ENCODE measurements at regions not wholly inside any gene's neighbourhood (a gene's known extent, or its start where the extent isn't known, plus 50 kb on each side); places are given as distances from the start of the nearest gene placed in this dataset.
A peak's percentile ranks its signal among the peaks of the same experiment; 100 is the strongest.

DNA sequence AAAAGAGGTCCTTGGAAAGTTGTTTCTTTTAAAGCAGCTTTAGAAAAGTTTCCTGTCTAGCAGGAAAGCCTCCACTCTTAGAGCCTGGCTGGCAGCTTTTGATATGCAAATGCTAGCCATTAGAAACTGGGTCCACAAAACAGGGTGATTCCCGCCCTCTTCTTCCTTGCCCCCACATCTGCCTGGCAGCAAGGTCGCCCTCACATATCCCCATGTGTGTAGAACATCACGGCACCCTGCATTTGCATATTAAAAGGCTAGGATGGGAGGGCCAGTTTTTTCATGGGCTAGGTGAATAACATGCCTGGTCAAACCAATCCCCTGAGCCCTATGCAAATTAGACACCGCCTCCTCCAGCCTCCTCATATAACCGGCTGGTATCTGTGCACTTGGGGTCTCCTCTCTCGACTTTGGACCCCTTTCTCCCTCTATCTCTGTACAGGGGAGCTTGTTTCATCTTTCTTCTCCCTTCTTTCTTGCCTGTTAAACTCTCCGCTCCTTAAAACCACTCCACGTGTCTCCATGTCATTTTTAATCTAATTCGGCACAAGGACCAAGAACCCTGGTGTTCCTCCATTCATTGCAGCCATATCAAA lies 426.8 kb upstream of the CTNND2 start:
- no peak overlapping the region for H3K27ac ChIP-seq
- no peaks in the 10 kb centered on the region for H3K9me3 ChIP-seq (ENCODE audit: low read depth)
- H4K20me1 ChIP-seq (ENCODE audit: low read depth) = no peaks in the 10 kb centered on the region
- H2AFZ ChIP-seq (replicated peaks) = peak overlapping the region; percentile 68
- no peak overlapping the region for H3K4me2 ChIP-seq
- no peaks in the 10 kb centered on the region for H3K79me2 ChIP-seq (ENCODE audit: low read depth)
- DNase-seq (ENCODE audit: low spot score) = peak; percentile 20
- Mint-ChIP-seq H3K27ac (no peak overlapping the region), H3K27me3 (ENCODE audit: insufficient read depth, low read depth) (no peaks in the 10 kb centered on the region), H3K4me1 (peaks cover 20% of the 10 kb centered on the region), H3K36me3 (no peaks in the 10 kb centered on the region), H3K9me3 (peaks cover 6% of the 10 kb centered on the region), H3K4me3 (no peak overlapping the region)
- no peak for TF ChIP-seq EZH2 (IDR thresholded peaks at IDR 0.05)
- TF ChIP-seq, protein P1, sequence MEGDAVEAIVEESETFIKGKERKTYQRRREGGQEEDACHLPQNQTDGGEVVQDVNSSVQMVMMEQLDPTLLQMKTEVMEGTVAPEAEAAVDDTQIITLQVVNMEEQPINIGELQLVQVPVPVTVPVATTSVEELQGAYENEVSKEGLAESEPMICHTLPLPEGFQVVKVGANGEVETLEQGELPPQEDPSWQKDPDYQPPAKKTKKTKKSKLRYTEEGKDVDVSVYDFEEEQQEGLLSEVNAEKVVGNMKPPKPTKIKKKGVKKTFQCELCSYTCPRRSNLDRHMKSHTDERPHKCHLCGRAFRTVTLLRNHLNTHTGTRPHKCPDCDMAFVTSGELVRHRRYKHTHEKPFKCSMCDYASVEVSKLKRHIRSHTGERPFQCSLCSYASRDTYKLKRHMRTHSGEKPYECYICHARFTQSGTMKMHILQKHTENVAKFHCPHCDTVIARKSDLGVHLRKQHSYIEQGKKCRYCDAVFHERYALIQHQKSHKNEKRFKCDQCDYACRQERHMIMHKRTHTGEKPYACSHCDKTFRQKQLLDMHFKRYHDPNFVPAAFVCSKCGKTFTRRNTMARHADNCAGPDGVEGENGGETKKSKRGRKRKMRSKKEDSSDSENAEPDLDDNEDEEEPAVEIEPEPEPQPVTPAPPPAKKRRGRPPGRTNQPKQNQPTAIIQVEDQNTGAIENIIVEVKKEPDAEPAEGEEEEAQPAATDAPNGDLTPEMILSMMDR (IDR thresholded peaks at IDR 0.05) = no peak
- TF ChIP-seq EZH2phosphoT487 (IDR thresholded peaks at IDR 0.05) = no peak
- H3K4me1 ChIP-seq = peaks cover 25% of the 10 kb centered on the region
- no peak overlapping the region for H3K9ac ChIP-seq
- H3F3A ChIP-seq (ENCODE audit: low read depth) = peaks cover 3% of the 10 kb centered on the region
- H3K4me3 ChIP-seq = no peak overlapping the region
- no peaks in the 10 kb centered on the region for H3K36me3 ChIP-seq
- no peaks in the 10 kb centered on the region for H3K27me3 ChIP-seq

DNA sequence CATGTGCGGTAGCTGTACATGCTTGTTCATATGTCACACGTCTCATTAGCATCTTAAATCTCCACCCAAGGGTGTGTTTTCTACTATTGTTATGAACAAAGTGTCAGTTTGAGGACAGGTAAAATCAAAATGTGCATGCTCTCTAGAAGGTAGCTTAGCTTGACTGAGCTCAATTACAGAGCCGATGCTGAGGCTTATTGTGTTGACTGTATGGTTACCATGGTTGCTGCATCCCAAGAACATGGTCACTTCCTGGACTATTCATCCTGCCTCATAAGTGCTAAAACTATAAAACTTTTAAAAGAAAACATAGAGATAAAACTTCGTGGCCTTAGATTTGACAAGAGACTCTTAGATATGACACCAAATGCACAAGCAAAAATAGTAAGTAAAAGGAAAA lies 426.1 kb upstream of the CTNND2 start:
- Histone ChIP-seq H4K20me1 (ENCODE audit: low read depth) (no peaks in the 10 kb centered on the region), H3K4me1 (peaks cover 19% of the 10 kb centered on the region), H3K27me3 (no peaks in the 10 kb centered on the region), H3K36me3 (no peaks in the 10 kb centered on the region), H3K9ac (no peak overlapping the region), H3K9me3 (ENCODE audit: low read depth) (no peaks in the 10 kb centered on the region), H2AFZ (replicated peaks) (no peak overlapping the region), H3K79me2 (ENCODE audit: low read depth) (no peaks in the 10 kb centered on the region), H3K4me2 (no peak overlapping the region), H3K4me3 (no peak overlapping the region), H3K27ac (no peak overlapping the region), H3F3A (ENCODE audit: low read depth) (peaks cover 3% of the 10 kb centered on the region)
- peaks cover 20% of the 10 kb centered on the region for H3K4me1 Mint-ChIP-seq
- H3K9me3 Mint-ChIP-seq = peaks cover 6% of the 10 kb centered on the region
- no peaks in the 10 kb centered on the region for H3K27me3 Mint-ChIP-seq (ENCODE audit: insufficient read depth, low read depth)
- DNase-seq (ENCODE audit: low spot score) = no peak
- H3K27ac Mint-ChIP-seq = no peak overlapping the region
- no peak overlapping the region for H3K4me3 Mint-ChIP-seq
- no peaks in the 10 kb centered on the region for H3K36me3 Mint-ChIP-seq
- TF ChIP-seq EZH2 (IDR thresholded peaks at IDR 0.05) (no peak), EZH2phosphoT487 (IDR thresholded peaks at IDR 0.05) (no peak)
- TF ChIP-seq, protein P1 (IDR thresholded peaks at IDR 0.05) = no peak

DNA sequence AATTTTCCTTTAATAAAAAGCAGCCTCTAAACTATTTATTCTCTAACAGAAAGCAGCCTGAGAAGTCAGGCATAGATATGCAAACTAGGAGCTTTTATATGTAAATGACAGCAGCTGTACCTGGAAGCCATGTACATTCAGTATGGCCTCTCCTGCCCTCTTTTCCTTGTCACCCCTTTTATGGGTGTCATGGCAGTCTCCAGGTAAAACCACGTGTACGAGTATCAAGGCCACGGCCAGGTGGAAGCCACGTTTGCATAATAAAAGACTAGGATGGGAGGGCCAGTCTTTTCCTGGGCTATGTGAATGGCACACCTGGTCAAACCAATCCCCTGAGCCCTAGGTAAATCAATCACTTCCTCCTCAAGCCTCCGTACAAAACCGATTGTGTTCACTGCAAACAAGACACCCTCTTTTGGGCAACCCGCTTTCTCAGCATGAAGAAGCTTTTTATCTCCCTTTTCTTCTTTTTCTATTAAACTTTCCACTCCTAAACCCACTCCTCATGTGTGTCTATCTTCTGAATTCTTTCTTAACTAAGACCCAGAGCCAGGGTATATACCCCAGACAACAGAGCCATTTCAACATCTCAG lies 419.5 kb upstream of the CTNND2 start:
- Histone ChIP-seq H4K20me1 (ENCODE audit: low read depth) (no peaks in the 10 kb centered on the region), H3K79me2 (ENCODE audit: low read depth) (no peaks in the 10 kb centered on the region), H3K9ac (no peak overlapping the region), H3K4me1 (peaks cover 25% of the 10 kb centered on the region), H3K4me3 (no peak overlapping the region), H3K36me3 (no peaks in the 10 kb centered on the region), H3F3A (ENCODE audit: low read depth) (peaks cover 10% of the 10 kb centered on the region), H3K27ac (no peak overlapping the region), H3K27me3 (no peaks in the 10 kb centered on the region), H3K9me3 (ENCODE audit: low read depth) (no peaks in the 10 kb centered on the region), H3K4me2 (no peak overlapping the region), H2AFZ (replicated peaks) (no peak overlapping the region)
- no peaks in the 10 kb centered on the region for H3K27me3 Mint-ChIP-seq (ENCODE audit: insufficient read depth, low read depth)
- TF ChIP-seq EZH2phosphoT487 (IDR thresholded peaks at IDR 0.05) (no peak), EZH2 (IDR thresholded peaks at IDR 0.05) (no peak)
- TF ChIP-seq, protein P1 (IDR thresholded peaks at IDR 0.05) = no peak
- DNase-seq (ENCODE audit: low spot score) = no peak
- no peak overlapping the region for H3K4me3 Mint-ChIP-seq
- H3K36me3 Mint-ChIP-seq = no peaks in the 10 kb centered on the region
- H3K4me1 Mint-ChIP-seq = no peaks in the 10 kb centered on the region
- no peak overlapping the region for H3K27ac Mint-ChIP-seq
- H3K9me3 Mint-ChIP-seq = peaks cover 4% of the 10 kb centered on the region
